ENCODE measurements at regions not wholly inside any gene's neighbourhood (a gene's known extent, or its start where the extent isn't known, plus 50 kb on each side); places are given as distances from the start of the nearest gene placed in this dataset.

DNA sequence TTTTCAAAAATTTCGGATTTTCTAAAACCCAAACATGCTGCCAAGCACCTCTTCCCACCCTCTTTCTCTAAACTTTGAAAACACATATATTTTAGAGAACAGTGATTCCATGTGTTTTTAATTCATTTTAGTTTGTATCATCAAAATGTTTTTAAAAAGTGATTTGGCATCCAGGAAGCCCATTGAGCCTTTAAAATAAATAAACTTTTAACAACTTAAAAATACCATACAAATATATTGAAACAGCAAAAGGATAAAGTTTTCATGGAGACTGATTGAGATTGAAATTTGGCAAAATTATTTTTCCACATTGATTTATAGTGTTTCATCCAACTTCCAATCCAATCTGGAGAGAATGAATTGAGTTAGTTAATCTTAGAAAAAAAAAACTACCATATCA lies 374.7 kb downstream of the CD109 start:
- DNase-seq: no peak

DNA sequence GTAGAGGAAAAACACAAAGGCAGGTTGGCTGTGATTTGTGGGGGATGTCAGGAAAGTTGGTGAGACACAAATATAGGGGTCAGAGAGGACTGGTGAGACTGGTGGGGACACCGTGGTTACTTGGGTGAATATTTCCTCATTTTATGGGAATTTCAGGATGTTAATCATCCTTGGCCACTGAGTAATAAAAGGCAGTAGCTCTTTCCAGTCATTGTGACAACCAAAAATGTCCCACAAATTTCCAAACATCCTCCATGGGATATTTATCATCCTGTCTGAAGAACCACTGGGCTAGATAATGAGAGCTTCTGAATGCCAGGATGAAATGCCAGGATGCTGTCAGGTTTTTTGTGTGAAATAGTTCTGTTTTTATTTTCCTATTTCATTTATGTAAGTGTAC lies 374.1 kb downstream of the CD109 start:
- Histone ChIP-seq H3K4me2 (ENCODE audit: low read length) (no peak overlapping the region), H3K36me3 (ENCODE audit: low read depth, low read length) (no peaks in the 10 kb centered on the region), H3K9me3 (ENCODE audit: low read length) (no peaks in the 10 kb centered on the region), H3K27me3 (ENCODE audit: low read length) (no peaks in the 10 kb centered on the region), H2AFZ (ENCODE audit: low read length) (no peak overlapping the region), H3K27ac (ENCODE audit: low read length) (peak overlapping the region; percentile 50), H4K20me1 (ENCODE audit: low read length) (no peaks in the 10 kb centered on the region), H3K4me1 (ENCODE audit: insufficient read depth, low read length) (peaks cover 54% of the 10 kb centered on the region), H3K9me2 (replicated peaks; ENCODE audit: low read length) (no peaks in the 10 kb centered on the region), H3F3A (ENCODE audit: low read length, unreplicated experiment) (no peaks in the 10 kb centered on the region), H3K4me3 (ENCODE audit: low read length) (no peak overlapping the region), H3K9ac (ENCODE audit: low read length) (no peak overlapping the region; the same call in 1 of the 2 replicates), H3K79me2 (ENCODE audit: low read length) (no peaks in the 10 kb centered on the region)
- DNase-seq (peak; percentile 65), ATAC-seq (no peak)
- ChIA-PET CTCF (no interaction called here), POLR2A (ENCODE audit: unreplicated experiment) (no interaction called here)
- TF ChIP-seq, protein P1, sequence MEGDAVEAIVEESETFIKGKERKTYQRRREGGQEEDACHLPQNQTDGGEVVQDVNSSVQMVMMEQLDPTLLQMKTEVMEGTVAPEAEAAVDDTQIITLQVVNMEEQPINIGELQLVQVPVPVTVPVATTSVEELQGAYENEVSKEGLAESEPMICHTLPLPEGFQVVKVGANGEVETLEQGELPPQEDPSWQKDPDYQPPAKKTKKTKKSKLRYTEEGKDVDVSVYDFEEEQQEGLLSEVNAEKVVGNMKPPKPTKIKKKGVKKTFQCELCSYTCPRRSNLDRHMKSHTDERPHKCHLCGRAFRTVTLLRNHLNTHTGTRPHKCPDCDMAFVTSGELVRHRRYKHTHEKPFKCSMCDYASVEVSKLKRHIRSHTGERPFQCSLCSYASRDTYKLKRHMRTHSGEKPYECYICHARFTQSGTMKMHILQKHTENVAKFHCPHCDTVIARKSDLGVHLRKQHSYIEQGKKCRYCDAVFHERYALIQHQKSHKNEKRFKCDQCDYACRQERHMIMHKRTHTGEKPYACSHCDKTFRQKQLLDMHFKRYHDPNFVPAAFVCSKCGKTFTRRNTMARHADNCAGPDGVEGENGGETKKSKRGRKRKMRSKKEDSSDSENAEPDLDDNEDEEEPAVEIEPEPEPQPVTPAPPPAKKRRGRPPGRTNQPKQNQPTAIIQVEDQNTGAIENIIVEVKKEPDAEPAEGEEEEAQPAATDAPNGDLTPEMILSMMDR (conservative IDR thresholded peaks at IDR 0.05; ENCODE audit: low read depth, low read length): no peak
- TF ChIP-seq EZH2 (IDR thresholded peaks at IDR 0.05; ENCODE audit: low read length, unreplicated experiment) (no peak), EZH2phosphoT487 (IDR thresholded peaks at IDR 0.05; ENCODE audit: borderline replicate concordance, low read length) (no peak)
- BruUV-seq (replicated peaks): no TSS peak
- intact Hi-C loops (cut with micrococcal nuclease): loop anchor here (10.0 kb wide), 2 partner anchors 85 to 215 kb away; no protein-coding TSS in a partner anchor

More for the DNA sequence above, 374.7 kb downstream of the CD109 start:
- Histone ChIP-seq H3K4me2 (ENCODE audit: low read length) (no peak overlapping the region), H3K36me3 (ENCODE audit: low read depth, low read length) (no peaks in the 10 kb centered on the region), H3K4me1 (ENCODE audit: insufficient read depth, low read length) (peaks cover 48% of the 10 kb centered on the region), H3K27ac (ENCODE audit: low read length) (peak overlapping the region; percentile 50), H3F3A (ENCODE audit: low read length, unreplicated experiment) (no peaks in the 10 kb centered on the region), H3K9me2 (replicated peaks; ENCODE audit: low read length) (no peaks in the 10 kb centered on the region), H3K9me3 (ENCODE audit: low read length) (no peaks in the 10 kb centered on the region), H4K20me1 (ENCODE audit: low read length) (no peaks in the 10 kb centered on the region), H3K79me2 (ENCODE audit: low read length) (no peaks in the 10 kb centered on the region), H2AFZ (ENCODE audit: low read length) (no peak overlapping the region), H3K4me3 (ENCODE audit: low read length) (no peak overlapping the region), H3K9ac (ENCODE audit: low read length) (no peak overlapping the region), H3K27me3 (ENCODE audit: low read length) (no peaks in the 10 kb centered on the region)
- CTCF ChIA-PET: no interaction called here
- TF ChIP-seq, protein P1 (conservative IDR thresholded peaks at IDR 0.05; ENCODE audit: low read depth, low read length): no peak
- TF ChIP-seq EZH2phosphoT487 (IDR thresholded peaks at IDR 0.05; ENCODE audit: borderline replicate concordance, low read length) (no peak), EZH2 (IDR thresholded peaks at IDR 0.05; ENCODE audit: low read length, unreplicated experiment) (no peak)
- ATAC-seq: no peak
- POLR2A ChIA-PET (ENCODE audit: unreplicated experiment): no interaction called here
- no TSS peak for BruUV-seq (replicated peaks)
- intact Hi-C loops (cut with micrococcal nuclease): loop anchor here (10.0 kb wide), 2 partner anchors 86 to 216 kb away; no protein-coding TSS in a partner anchor

DNA sequence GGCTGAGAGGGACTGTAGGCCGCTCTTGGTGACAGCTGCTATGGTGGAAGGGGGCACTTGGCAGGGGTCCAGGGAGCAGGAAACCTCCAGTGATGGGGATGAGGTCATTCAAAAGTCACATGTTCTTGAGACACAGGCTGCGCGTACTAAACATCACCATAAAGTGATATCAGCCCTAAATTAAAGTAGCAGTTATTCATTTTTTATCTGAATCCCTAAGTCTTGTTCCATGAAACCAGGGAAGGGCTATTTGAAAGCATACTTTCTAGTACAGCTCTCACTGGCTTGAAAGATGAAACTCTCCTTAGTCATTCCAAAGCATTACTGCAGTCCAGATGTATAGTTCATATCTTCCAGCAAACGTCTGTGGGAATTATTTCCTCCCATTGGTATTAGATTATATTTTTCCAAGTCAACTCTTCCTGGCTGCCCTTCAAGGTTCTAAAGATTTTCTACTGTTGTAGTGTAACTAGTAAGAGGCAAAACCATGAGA lies 373.1 kb downstream of the CD109 start:
- H3K9ac ChIP-seq (ENCODE audit: low read length): no peak overlapping the region
- no peaks in the 10 kb centered on the region for H3K36me3 ChIP-seq (ENCODE audit: low read depth, low read length)
- 0 out of 2 replicates have a peak overlapping the region, but pooled peaks have one; percentile 29 for H2AFZ ChIP-seq (ENCODE audit: low read length)
- no peak for ATAC-seq
- H3F3A ChIP-seq (ENCODE audit: low read length, unreplicated experiment): no peaks in the 10 kb centered on the region
- peaks cover 52% of the 10 kb centered on the region for H3K4me1 ChIP-seq (ENCODE audit: insufficient read depth, low read length)
- no peak overlapping the region for H3K4me3 ChIP-seq (ENCODE audit: low read length)
- no peak for TF ChIP-seq EZH2 (IDR thresholded peaks at IDR 0.05; ENCODE audit: low read length, unreplicated experiment)
- peak overlapping the region; percentile 50 for H3K27ac ChIP-seq (ENCODE audit: low read length)
- BruUV-seq (replicated peaks): no TSS peak
- CTCF ChIA-PET: no interaction called here
- no peaks in the 10 kb centered on the region for H3K9me3 ChIP-seq (ENCODE audit: low read length)
- intact Hi-C loops (cut with micrococcal nuclease): no loop called here
- no peaks in the 10 kb centered on the region for H3K9me2 ChIP-seq (replicated peaks; ENCODE audit: low read length)
- H3K79me2 ChIP-seq (ENCODE audit: low read length): no peaks in the 10 kb centered on the region
- H3K4me2 ChIP-seq (ENCODE audit: low read length): no peak overlapping the region
- POLR2A ChIA-PET (ENCODE audit: unreplicated experiment): no interaction called here
- peak; percentile 26 for DNase-seq
- no peaks in the 10 kb centered on the region for H4K20me1 ChIP-seq (ENCODE audit: low read length)
- no peaks in the 10 kb centered on the region for H3K27me3 ChIP-seq (ENCODE audit: low read length)
